Skin of body (tissue), 1 donor: ENCODE measurements at regions not wholly inside any gene's neighbourhood (a gene's known extent, or its start where the extent isn't known, plus 50 kb on each side); places are given as distances from the start of the nearest gene placed in this dataset.

Experiments used
- DNase-seq: peaks from one replicate; lab custom pipeline; 2025; lab: John Stamatoyannopoulos, UW

DNA sequence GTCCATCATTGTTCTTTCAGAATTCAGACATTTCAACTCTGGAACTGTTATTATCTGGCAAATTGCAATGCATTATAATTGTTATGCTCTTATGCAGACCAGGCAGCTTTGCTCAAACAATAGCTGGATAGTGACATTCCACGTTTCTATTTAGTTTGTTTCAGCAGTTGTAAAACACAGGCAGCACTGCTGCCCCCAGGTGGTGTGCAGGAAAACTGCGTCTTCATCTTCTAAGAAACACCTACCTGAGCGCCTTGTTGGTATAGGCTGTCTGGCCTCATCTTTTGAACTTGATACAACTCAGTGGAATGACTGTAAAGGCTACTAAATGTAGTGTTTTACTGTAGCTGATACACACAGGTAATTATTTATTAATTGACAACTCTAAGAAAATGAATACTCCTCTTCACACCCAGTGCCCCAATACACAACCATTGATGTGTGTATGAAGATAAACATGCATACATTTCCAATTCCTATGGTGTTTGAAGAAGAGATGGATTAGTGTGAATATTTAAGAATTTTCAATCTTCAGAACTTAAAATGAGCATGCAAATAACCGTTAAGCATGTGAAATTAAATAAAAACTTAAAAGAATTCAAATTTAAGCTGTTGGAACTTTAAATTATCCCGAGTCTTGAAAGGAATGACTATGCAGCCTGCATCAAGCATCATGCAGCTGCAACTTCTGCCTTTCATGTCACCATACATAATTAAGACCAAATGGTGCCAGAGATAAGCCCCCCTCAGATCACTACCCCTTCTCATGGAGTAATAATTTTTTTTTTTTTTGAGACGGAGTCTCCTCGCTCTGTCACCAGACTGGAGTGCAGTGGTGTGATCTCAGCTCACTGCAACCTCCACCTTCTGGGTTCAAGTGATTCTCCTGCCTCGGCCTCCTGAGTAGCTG lies 85.6 kb downstream of the CD8B2 start:
- DNase-seq: no peak

GRCh38 chr2:106573773-106574172 lies 86.6 kb downstream of the CD8B2 start:
- no peak for DNase-seq

DNA sequence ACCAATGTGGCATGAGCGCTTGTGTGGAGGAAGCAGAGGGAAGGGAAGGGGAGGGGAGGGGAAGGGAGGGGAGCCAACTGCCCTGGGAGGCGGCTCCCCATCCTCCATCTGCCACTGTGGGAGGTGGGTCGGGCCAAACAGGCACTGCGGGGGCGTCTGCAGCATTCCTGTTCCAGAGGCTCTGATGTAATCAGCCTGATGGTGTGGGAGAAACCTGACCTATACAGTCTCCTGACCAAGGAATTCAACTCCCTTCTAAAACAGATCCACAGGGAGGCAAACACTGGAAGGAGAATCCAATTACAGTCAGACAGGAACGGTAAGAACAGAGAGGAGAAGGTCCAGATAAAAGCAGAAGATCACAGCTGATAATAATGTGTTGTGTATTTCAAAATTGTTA lies 88.8 kb downstream of the CD8B2 start:
- DNase-seq: peak; percentile 36

GRCh38 chr2:106577255-106577651 lies 90.1 kb downstream of the CD8B2 start:
- DNase-seq: no peak

DNA sequence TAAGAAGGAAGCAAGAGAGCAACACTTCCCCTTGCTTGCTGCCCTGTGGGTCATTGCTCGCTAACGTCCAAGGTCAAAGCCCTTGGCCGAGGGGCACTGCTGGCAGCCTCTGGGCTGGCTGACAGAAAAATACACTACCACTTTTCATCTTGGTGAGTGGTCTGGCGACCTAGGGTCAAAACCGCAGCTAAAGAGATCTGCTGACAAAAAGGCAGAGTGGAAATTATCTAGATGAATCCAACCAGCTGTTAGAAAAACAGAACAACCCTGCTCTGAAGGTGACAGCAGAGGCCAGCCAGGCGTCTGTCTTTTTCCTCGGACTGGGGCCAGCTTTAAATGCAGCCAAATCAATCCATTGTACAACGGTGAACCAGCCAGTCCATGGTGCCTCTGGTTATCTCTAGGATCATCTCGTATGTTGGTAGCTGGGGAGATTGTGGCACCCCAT lies 92.6 kb downstream of the CD8B2 start:
- DNase-seq: no peak

DNA sequence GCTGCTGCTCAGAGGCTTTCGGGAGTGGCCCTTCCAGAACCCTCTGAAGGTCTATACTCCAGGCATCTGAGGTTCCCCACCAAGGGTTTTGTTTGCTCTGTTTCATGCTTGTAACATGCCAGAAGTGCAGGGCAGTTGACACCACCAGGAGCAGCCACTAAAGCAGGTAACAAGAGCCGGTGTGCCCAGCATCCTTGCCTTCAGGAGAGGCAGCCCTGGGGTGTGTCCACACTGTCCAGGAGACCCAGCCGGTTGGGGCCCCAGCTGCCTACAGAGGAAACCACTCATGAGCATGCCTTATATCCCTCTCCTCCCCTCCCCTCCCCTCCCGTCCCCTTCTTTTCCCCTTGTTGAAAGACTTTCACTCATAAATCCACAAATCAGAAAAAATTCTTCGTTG lies 93.1 kb downstream of the CD8B2 start:
- no peak for DNase-seq

DNA sequence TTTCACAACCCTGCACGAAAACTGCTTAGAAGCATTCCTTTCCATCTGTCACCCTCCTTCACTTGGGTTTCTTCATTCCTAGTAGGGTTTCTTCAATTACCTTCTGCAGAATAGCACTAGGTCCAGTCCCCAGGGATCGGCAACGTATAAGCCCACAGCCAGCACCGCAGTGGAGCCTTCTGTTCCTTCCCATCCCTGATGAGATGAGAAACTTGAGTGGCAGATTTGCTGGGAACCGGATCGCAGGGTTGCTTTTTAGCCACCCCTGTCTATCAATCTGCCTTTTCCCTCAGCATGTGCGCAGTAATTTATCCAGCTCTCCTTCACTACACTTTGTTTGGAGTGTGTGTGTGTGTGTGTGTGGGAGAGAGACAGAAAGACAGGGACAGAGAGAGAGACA lies 94.2 kb downstream of the CD8B2 start:
- no peak for DNase-seq

- no peak for DNase-seq
Observed at GRCh38 chr2:106581755-106582147, 94.6 kb downstream of the CD8B2 start.

- peak; percentile 89 for DNase-seq
Observed at GRCh38 chr2:106582148-106583143, 95.3 kb downstream of the CD8B2 start.

DNA sequence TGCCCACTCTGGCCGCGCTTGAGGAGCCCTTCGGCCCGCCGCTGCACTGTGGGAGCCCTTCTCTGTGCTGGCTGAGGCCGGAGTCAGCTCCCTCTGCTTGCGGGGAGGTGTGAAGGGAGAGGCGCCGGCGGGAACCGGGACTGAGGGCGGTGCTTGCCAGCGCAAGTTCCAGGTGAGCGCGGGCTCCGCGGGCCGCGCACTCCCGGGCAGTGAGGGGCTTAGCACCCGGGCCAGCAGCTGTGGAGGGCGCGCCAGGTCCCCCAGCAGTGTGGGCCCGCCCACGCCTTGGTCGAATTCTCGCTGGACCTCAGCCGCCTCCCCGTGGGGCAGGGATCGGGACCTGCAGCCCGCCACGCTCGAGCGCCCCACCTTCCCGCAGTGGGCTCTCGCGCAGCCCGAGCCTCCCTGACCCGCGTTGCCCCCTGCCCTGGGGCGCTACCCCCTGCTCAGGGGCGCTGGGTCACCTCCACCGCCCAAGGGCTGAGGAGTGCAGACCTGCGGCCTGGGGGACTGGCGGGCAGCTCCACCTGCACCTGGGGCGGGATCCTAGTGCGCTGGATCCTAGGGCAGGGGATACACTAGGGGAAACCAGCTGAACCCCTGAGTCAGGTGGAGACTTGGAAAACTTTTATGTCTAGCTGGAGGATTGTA lies 97.3 kb downstream of the CD8B2 start:
- DNase-seq: no peak

GRCh38 chr2:106596844-106597243 lies 109.7 kb downstream of the CD8B2 start:
- no peak for DNase-seq

DNA sequence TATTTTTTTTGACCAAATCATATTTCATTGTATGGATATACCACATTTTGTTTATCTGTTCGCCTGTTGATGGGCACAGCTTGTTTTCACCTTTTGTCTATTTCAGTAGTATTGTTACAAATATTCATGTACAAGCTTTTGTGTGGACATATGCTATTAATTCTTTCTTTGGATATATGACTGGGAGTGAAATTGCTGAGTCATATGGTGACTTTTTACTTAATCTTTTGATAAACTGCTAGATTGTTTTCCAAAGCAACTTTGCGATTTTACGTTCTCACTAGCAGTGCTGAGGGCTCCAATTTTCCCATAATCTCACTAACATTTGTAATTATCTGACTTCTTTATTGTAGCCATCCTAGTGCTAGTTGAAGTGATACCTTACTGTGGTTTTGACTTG lies 112.4 kb downstream of the CD8B2 start:
- DNase-seq: no peak

GRCh38 chr2:106602042-106602441 lies 114.9 kb downstream of the CD8B2 start:
- DNase-seq: no peak

DNA sequence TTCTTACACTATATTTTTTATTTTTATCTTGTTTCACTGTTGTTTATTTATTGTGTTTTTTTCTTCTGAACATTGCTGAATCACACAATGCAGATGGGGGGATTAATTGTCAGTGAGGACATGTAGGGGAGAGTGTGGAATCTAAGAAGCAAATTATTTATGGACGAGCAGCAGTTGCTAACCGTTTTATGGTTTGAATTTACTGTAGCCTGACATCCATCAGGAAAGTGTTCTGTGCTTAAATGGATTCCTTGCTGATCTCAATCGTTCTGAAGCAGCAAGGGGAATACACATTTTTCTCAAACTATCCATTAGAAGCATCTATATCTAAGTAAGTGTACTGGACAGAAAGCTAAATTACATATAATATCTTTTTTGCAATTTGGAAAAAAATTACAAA lies 119.5 kb downstream of the CD8B2 start:
- no peak for DNase-seq

DNA sequence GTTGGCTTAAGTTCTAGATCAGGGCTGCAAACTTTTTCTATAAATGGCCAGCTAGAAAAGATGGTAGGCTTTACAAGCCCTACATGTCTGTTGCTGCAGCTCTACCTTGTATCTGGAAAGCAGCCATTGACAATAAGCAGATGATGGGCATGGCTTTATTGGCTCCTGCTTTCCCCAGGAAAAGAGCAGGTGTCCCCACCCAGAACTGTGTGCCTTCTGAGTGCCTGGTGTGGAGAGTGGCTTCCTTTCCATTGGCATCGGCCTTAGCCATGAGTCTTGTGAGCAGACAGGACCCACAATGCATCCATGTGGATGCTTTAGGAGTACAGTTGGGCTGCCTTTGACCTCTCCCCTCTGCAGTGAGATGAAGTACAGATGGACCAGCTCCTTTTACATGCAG lies 120.2 kb downstream of the CD8B2 start:
- DNase-seq: no peak

- DNase-seq: no peak
Observed at GRCh38 chr2:106609780-106610179, 122.6 kb downstream of the CD8B2 start.

DNA sequence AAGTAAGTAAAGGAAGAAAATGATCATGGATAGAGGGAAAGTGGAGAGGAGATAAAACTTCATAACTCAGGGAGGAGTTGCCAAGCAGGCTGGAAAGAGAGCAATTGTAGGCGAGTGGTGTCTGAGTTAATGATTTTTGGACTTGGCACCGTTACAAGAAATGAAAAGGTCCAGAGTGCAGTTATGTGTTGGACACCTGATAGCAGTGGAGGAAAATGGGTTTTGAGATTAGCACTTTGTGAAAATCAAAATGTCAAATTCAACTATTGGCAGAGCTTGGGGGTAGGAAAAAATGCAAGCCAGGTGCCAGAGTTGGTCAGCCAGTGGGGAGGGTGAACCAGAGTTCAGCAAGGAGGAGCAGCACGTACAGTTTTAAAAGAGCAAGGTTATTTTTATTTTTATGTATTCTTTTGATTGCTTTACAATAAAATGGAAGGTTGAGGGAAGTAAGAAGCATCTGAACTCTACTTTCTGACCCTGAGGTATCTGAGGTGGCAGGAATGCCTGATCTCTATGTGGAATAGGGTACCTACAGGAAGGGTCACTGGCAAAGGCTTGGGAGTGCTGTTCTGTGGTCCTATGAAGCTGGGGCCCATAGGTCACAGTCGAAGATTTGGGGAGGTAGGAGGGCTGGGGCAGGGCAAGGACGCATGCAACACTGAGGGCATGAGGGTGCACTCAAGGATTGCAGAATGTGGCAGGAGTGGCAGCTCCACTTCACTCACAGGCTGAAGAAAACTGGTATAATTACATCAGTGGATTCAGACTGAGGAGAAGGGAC lies 127.5 kb downstream of the CD8B2 start:
- DNase-seq: no peak

- no peak for DNase-seq
Observed at GRCh38 chr2:106618614-106619013, 131.4 kb downstream of the CD8B2 start.

DNA sequence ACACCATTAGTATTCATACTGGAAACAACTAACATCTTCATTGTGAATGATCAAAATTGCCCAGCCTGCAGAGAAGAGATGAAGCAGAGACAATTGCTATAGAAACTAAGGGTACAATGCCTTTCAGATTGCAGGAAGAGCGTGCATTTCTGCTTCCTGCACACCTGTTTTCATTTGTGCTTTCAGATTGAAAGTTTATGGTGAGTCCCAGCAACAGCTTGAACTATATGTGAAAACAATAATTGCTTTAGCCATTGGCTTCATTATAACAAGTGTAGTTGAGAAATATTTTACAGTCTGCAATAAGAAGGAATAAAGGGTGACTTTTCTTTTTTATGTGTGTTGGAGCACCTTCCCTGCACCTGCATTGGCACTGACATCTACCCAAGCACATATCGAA lies 136.3 kb downstream of the CD8B2 start:
- no peak for DNase-seq

GRCh38 chr2:106624787-106625380 lies 137.7 kb downstream of the CD8B2 start:
- no peak for DNase-seq
